GM19324 (cell line): ENCODE measurements at regions not wholly inside any gene's neighbourhood (a gene's known extent, or its start where the extent isn't known, plus 50 kb on each side); places are given as distances from the start of the nearest gene placed in this dataset.
A peak's percentile ranks its signal among the peaks of the same experiment; 100 is the strongest.

Experiments used
- ATAC-seq: cut with Tn5 transposase; IDR thresholded peaks from one replicate; pipeline ENCODE4 v1.9.1; 2021; ENCODE audit warnings: mild to moderate bottlenecking, moderate library complexity; ENCODE audit not compliant: unreplicated experiment, low FRiP score

- ATAC-seq = peak; percentile 78
Observed at GRCh38 chr11:88231894-88232482, 56.7 kb upstream of the RAB38 start.

- ATAC-seq = no peak
Observed at GRCh38 chr11:88229303-88229702, 54.1 kb upstream of the RAB38 start.
